ENCODE measurements at regions not wholly inside any gene's neighbourhood (a gene's known extent, or its start where the extent isn't known, plus 50 kb on each side); places are given as distances from the start of the nearest gene placed in this dataset.
"Not testable (repeated sequence)": the region's sequence is repeated elsewhere in the genome, so short reads cannot be mapped to it uniquely, and the experiment has no call there.

- TF ChIP-seq EZH2 (IDR thresholded peaks at IDR 0.05; ENCODE audit: low read length): no peak
- Histone ChIP-seq H3K4me1 (ENCODE audit: control insufficient read depth, extremely low read depth, insufficient read depth, low read length) (no peaks in the 10 kb centered on the region), H3K27me3 (ENCODE audit: control insufficient read depth, extremely low read depth, insufficient read depth, low read length) (no peaks in the 10 kb centered on the region), H3K27ac (ENCODE audit: control insufficient read depth, insufficient read depth, low read length) (no peak overlapping the region), H3K9me3 (ENCODE audit: control insufficient read depth, low read depth, low read length) (no peaks in the 10 kb centered on the region), H3K36me3 (ENCODE audit: control insufficient read depth in 2 of 2, extremely low read depth in 1 of 2, insufficient read depth in 2 of 2, low read length in 2 of 2) (no peaks in the 10 kb centered on the region), H3K9ac (ENCODE audit: control insufficient read depth, extremely low read depth, insufficient read depth, low read length) (no peak overlapping the region), H3K4me3 (ENCODE audit: control insufficient read depth in 2 of 3, extremely low read depth in 1 of 3, insufficient read depth in 2 of 3, low read depth in 1 of 3, low read length in 3 of 3) (no peak overlapping the region), H4K20me1 (ENCODE audit: control insufficient read depth, extremely low read depth, insufficient read depth, low read length) (no peaks in the 10 kb centered on the region), H3K79me2 (ENCODE audit: control insufficient read depth, insufficient read depth, low read length) (no peaks in the 10 kb centered on the region), H2AFZ (ENCODE audit: control insufficient read depth, low read length) (no peak overlapping the region), H3K9me1 (ENCODE audit: control insufficient read depth, extremely low read depth, insufficient read depth, low read length) (no peaks in the 10 kb centered on the region), H3K4me2 (ENCODE audit: control insufficient read depth, extremely low read depth, insufficient read depth, low read depth, low read length) (no peak overlapping the region)
- no peak for FAIRE-seq
- no peak for DNase-seq (ENCODE audit: low read depth, low spot score)
- dilution Hi-C loops (cut with MboI; ENCODE audit: extremely low pct_ligation_motif_present, low sequenced_read_pairs): no loop called here
Measured at GRCh38 chr16:24653725-24654124, 75.7 kb upstream of the TNRC6A start.

GRCh38 chr16:24665942-24666341, 63.5 kb upstream of the TNRC6A start:
- H4K20me1 ChIP-seq (ENCODE audit: control insufficient read depth, extremely low read depth, insufficient read depth, low read length); DNase-seq (ENCODE audit: low read depth, low spot score); H3K4me3 ChIP-seq (ENCODE audit: control insufficient read depth in 2 of 3, extremely low read depth in 1 of 3, insufficient read depth in 2 of 3, low read depth in 1 of 3, low read length in 3 of 3); H3K9me1 ChIP-seq (ENCODE audit: control insufficient read depth, extremely low read depth, insufficient read depth, low read length); H2AFZ ChIP-seq (ENCODE audit: control insufficient read depth, low read length); H3K4me2 ChIP-seq (ENCODE audit: control insufficient read depth, extremely low read depth, insufficient read depth, low read depth, low read length); H3K9me3 ChIP-seq (ENCODE audit: control insufficient read depth, low read depth, low read length); H3K36me3 ChIP-seq (ENCODE audit: control insufficient read depth in 2 of 2, extremely low read depth in 1 of 2, insufficient read depth in 2 of 2, low read length in 2 of 2); FAIRE-seq; H3K27me3 ChIP-seq (ENCODE audit: control insufficient read depth, extremely low read depth, insufficient read depth, low read length); H3K9ac ChIP-seq (ENCODE audit: control insufficient read depth, extremely low read depth, insufficient read depth, low read length); H3K27ac ChIP-seq (ENCODE audit: control insufficient read depth, insufficient read depth, low read length); dilution Hi-C loops (cut with MboI; ENCODE audit: extremely low pct_ligation_motif_present, low sequenced_read_pairs); H3K79me2 ChIP-seq (ENCODE audit: control insufficient read depth, insufficient read depth, low read length): not testable (repeated sequence)
- H3K4me1 ChIP-seq (ENCODE audit: control insufficient read depth, extremely low read depth, insufficient read depth, low read length): peaks cover 16% of the 10 kb centered on the region

GRCh38 chr16:24667244-24667764, 62.1 kb upstream of the TNRC6A start:
- Histone ChIP-seq H3K79me2 (ENCODE audit: control insufficient read depth, insufficient read depth, low read length) (no peaks in the 10 kb centered on the region), H2AFZ (ENCODE audit: control insufficient read depth, low read length) (no peak overlapping the region), H3K9ac (ENCODE audit: control insufficient read depth, extremely low read depth, insufficient read depth, low read length) (no peak overlapping the region), H3K4me1 (ENCODE audit: control insufficient read depth, extremely low read depth, insufficient read depth, low read length) (peaks cover 20% of the 10 kb centered on the region), H3K9me3 (ENCODE audit: control insufficient read depth, low read depth, low read length) (no peaks in the 10 kb centered on the region), H4K20me1 (ENCODE audit: control insufficient read depth, extremely low read depth, insufficient read depth, low read length) (no peaks in the 10 kb centered on the region), H3K27ac (ENCODE audit: control insufficient read depth, insufficient read depth, low read length) (no peak overlapping the region), H3K27me3 (ENCODE audit: control insufficient read depth, extremely low read depth, insufficient read depth, low read length) (peaks cover 9% of the 10 kb centered on the region), H3K36me3 (ENCODE audit: control insufficient read depth in 2 of 2, extremely low read depth in 1 of 2, insufficient read depth in 2 of 2, low read length in 2 of 2) (no peaks in the 10 kb centered on the region), H3K9me1 (ENCODE audit: control insufficient read depth, extremely low read depth, insufficient read depth, low read length) (no peaks in the 10 kb centered on the region), H3K4me2 (ENCODE audit: control insufficient read depth, extremely low read depth, insufficient read depth, low read depth, low read length) (no peak overlapping the region), H3K4me3 (ENCODE audit: control insufficient read depth in 2 of 3, extremely low read depth in 1 of 3, insufficient read depth in 2 of 3, low read depth in 1 of 3, low read length in 3 of 3) (no peak overlapping the region)
- DNase-seq (ENCODE audit: low read depth, low spot score) (no peak), FAIRE-seq (no peak)
- dilution Hi-C loops (cut with MboI; ENCODE audit: extremely low pct_ligation_motif_present, low sequenced_read_pairs): no loop called here
- TF ChIP-seq EZH2 (IDR thresholded peaks at IDR 0.05; ENCODE audit: low read length) (no peak), CTCF (optimal IDR thresholded peaks at IDR 0.05 in 1 of 3, IDR thresholded peaks at IDR 0.05 in 1 of 3, conservative IDR thresholded peaks at IDR 0.05 in 1 of 3; ENCODE audit: extremely low read depth in 1 of 3, insufficient read depth in 2 of 3, low read length in 3 of 3) (no peak)

Measured in keratinocyte (primary cell).